Psoas muscle (tissue), 7 donors: ENCODE measurements at regions not wholly inside any gene's neighbourhood (a gene's known extent, or its start where the extent isn't known, plus 50 kb on each side); places are given as distances from the start of the nearest gene placed in this dataset.

Experiments used
- ATAC-seq, 4 donors: fragments of 200-7000 bp; cut with Tn5 transposase; one replicate each; pipeline ENCODE4 v1.9.1; 2020; ENCODE audit warnings: moderate library complexity in 3 of 4, mild to moderate bottlenecking in 2 of 4
- DNase-seq, 2 donors: peaks; one replicate each; pipeline ENCODE4 v3.0.0-alpha.2; 2020
- H3K27ac ChIP-seq: fragments of 200-600 bp; one replicate; pipeline ENCODE4 v1.8.0; 2022
- H3K27me3 ChIP-seq, 3 donors: fragments of 200-600 bp in 1 of 3; one replicate each; pipeline versions ENCODE4 v1.6.1 to v1.8.0; 2013 to 2022; ENCODE audit warnings: low read length in 2 of 3, mild to moderate bottlenecking in 2 of 3, moderate library complexity in 1 of 3; ENCODE audit not compliant: insufficient read depth in 3 of 3
- H3K36me3 ChIP-seq, 2 donors: fragments of 200-600 bp in 1 of 2; one replicate each; pipeline versions ENCODE4 v1.6.1 to v1.8.0; 2013 to 2022; ENCODE audit warnings: low read depth in 1 of 2, mild to moderate bottlenecking in 1 of 2, moderate library complexity in 1 of 2; ENCODE audit not compliant: insufficient read depth in 1 of 2
- H3K4me1 ChIP-seq: fragments of 200-600 bp; one replicate; pipeline ENCODE4 v1.8.0; 2022
- H3K4me3 ChIP-seq: fragments of 200-600 bp; one replicate; pipeline ENCODE4 v1.8.0; 2022; ENCODE audit warnings: mild to moderate bottlenecking
- H3K9me3 ChIP-seq: fragments of 200-600 bp; one replicate; pipeline ENCODE4 v1.8.0; 2022
- CTCF ChIP-seq: fragments of 200-600 bp; IDR thresholded peaks from one replicate; pipeline ENCODE4 v1.8.0; 2022; ENCODE audit warnings: antibody characterized with exemption
- WGBS, 3 donors: extraction: QIAGEN DNeasy Blood & Tissue Kit; methylation state at CpG; one replicate each; pipeline versions ENCODE4 v1.1.6 to v1.1.7; 2013; 5-methylcytosine and 5-hydroxymethylcytosine counted together
- intact Hi-C, 2 donors: fragments of 100-400 bp; cut with DNase I; formaldehyde crosslinking; loops; one replicate each; pipeline versions ENCODE4 v1.11.0 to v1.14.2; 2022
- donor health status: healthy with polysubstance abuse.
- donor health status: DM: no; HTN: no; CAD: no; lungs with moderate emphysema.
- donor health status: Bipolar disorder and iron deficiency.
- donor health status: healthy.
- donor health status: DM: yes; HTN: yes; CAD: no.
- donor health status: DM: no; HTN: no; CAD: no.
- donor health status: DM: yes; HTN: yes; CAD: no.

- H3K27me3 ChIP-seq = no peaks in the 10 kb centered on the region
- H3K9me3 ChIP-seq = peaks cover 8% of the 10 kb centered on the region
- no peak for TF ChIP-seq CTCF
- 90 to 94% (median 91%) methylated on average over 9 of the region's 9 CpGs for WGBS, 3 donors
- H3K4me3 ChIP-seq = no peak overlapping the region
- intact Hi-C loops = no loop called here
- H3K27ac ChIP-seq = no peak overlapping the region
- DNase-seq (no peak), ATAC-seq (no peak)
- H3K4me1 ChIP-seq = no peaks in the 10 kb centered on the region
- no peaks in the 10 kb centered on the region for H3K36me3 ChIP-seq
These were observed 430.9 kb upstream of the KCNH7 start for GRCh38 chr2:163269374-163270021.

- Histone ChIP-seq H3K36me3 (no peaks in the 10 kb centered on the region), H3K27me3 (no peaks in the 10 kb centered on the region), H3K4me1 (no peaks in the 10 kb centered on the region), H3K27ac (no peak overlapping the region), H3K9me3 (no peaks in the 10 kb centered on the region), H3K4me3 (no peak overlapping the region)
- ATAC-seq (no peak), DNase-seq (no peak)
- intact Hi-C loops = no loop called here
- no peak for TF ChIP-seq CTCF
- WGBS, 3 donors = 60 to 74% (median 69%) methylated on average over 1 of the region's 1 CpG
These were observed 428.2 kb upstream of the KCNH7 start for GRCh38 chr2:163266772-163267171.

- intact Hi-C loops = no loop called here
These were observed 427.0 kb upstream of the KCNH7 start for GRCh38 chr2:163265562-163265961.

GRCh38 chr2:163264341-163264740, 425.8 kb upstream of the KCNH7 start:
- no peaks in the 10 kb centered on the region for H3K27me3 ChIP-seq
- H3K4me1 ChIP-seq = no peaks in the 10 kb centered on the region
- 27 to 32% (median 31%) methylated on average over 1 of the region's 1 CpG for WGBS, 3 donors
- no peak overlapping the region for H3K4me3 ChIP-seq
- H3K27ac ChIP-seq = no peak overlapping the region
- no peaks in the 10 kb centered on the region for H3K9me3 ChIP-seq
- TF ChIP-seq CTCF = no peak
- DNase-seq (no peak), ATAC-seq (no peak)
- H3K36me3 ChIP-seq = no peaks in the 10 kb centered on the region
- intact Hi-C loops = no loop called here

More at GRCh38 chr2:163265562-163265961, 427.0 kb upstream of the KCNH7 start:
- no peak for DNase-seq
- H3K4me3 ChIP-seq = no peak overlapping the region
- H3K27me3 ChIP-seq = no peaks in the 10 kb centered on the region
- ATAC-seq = no peak
- no peaks in the 10 kb centered on the region for H3K36me3 ChIP-seq
- H3K4me1 ChIP-seq = no peaks in the 10 kb centered on the region
- no peak for TF ChIP-seq CTCF
- no peaks in the 10 kb centered on the region for H3K9me3 ChIP-seq
- H3K27ac ChIP-seq = no peak overlapping the region

GRCh38 chr2:163259489-163259888, 420.9 kb upstream of the KCNH7 start:
- Histone ChIP-seq H3K4me1 (no peaks in the 10 kb centered on the region), H3K27me3 (no peaks in the 10 kb centered on the region), H3K4me3 (no peak overlapping the region), H3K27ac (no peak overlapping the region), H3K9me3 (no peaks in the 10 kb centered on the region), H3K36me3 (no peaks in the 10 kb centered on the region)
- TF ChIP-seq CTCF = no peak
- no peak for DNase-seq
- intact Hi-C loops = no loop called here
- ATAC-seq = no peak
